GM12878 (cell line): ENCODE measurements at regions not wholly inside any gene's neighbourhood (a gene's known extent, or its start where the extent isn't known, plus 50 kb on each side); places are given as distances from the start of the nearest gene placed in this dataset.

ENCODE experiments used
- ATAC-seq: fragments of 200-7000 bp; cut with Tn5 transposase; 3 replicates; pipeline ENCODE4 v1.9.1; 2020; ENCODE audit warnings: mild to moderate bottlenecking, moderate library complexity
- BruUV-seq: library from RNA; stranded (reverse); fragments of 400-500 nt; replicated peaks from 2 replicates; lab custom pipeline; 2021; lab: Mats Ljungman, UMichigan
- CTCF ChIA-PET: fragments of 300-600 bp; sonication (Branson Sonifier 250); formaldehyde crosslinking; extraction: SDS; loops from one replicate; lab custom pipeline; 2021; ENCODE audit warnings: inconsistent platforms; lab: Yijun Ruan, JAX
- POLR2A ChIA-PET: fragments of 350-600 bp; formaldehyde crosslinking; extraction: SDS; loops from one replicate; lab custom pipeline; 2021; ENCODE audit warnings: inconsistent platforms; lab: Charles Lee
- RAD21 ChIA-PET: fragments of 300-600 bp; sonication (Branson Sonifier 250); formaldehyde crosslinking; loops from one replicate; lab custom pipeline; 2023; ENCODE audit warnings: antibody characterized with exemption; ENCODE audit not compliant: unreplicated experiment; lab: Charles Lee
- SMC1A ChIA-PET: fragments of 300-600 bp; sonication (Branson Sonifier 250); formaldehyde crosslinking; loops from one replicate; lab custom pipeline; 2023; ENCODE audit not compliant: unreplicated experiment, uncharacterized antibody; lab: Charles Lee
- DNase-seq: peaks from one replicate; pipeline ENCODE4 v3.0.0-alpha.2; 2011; ENCODE audit warnings: low read depth, low spot score
- FAIRE-seq: peaks from 3 replicates; lab custom pipeline; 2011; peaks lifted over from hg19 to GRCh38; lab: Jason Lieb, UNC
- H2AFZ ChIP-seq: 2 replicates; pipeline ENCODE4 v1.6.0; 2011; ENCODE audit warnings: low read depth, low read length, control low read depth; ENCODE audit not compliant: control insufficient read depth
- H3K27ac ChIP-seq: 2 replicates; pipeline ENCODE4 v1.5.1; 2011; ENCODE audit warnings: control low read depth; ENCODE audit not compliant: control insufficient read depth, insufficient read depth
- H3K27me3 ChIP-seq, 2 experiments: replicated peaks in 1 of 2; 2 replicates each; pipeline versions ENCODE4 v1.6.0 to v1.6.1; 2011; ENCODE audit warnings: low read length in 1 of 2; ENCODE audit not compliant: control insufficient read depth in 2 of 2, insufficient read depth in 2 of 2
- H3K36me3 ChIP-seq, 2 experiments: 2 replicates each; pipeline ENCODE4 v1.5.1; 2011; ENCODE audit warnings: low read length in 1 of 2; ENCODE audit not compliant: control insufficient read depth in 2 of 2, insufficient read depth in 2 of 2
- H3K4me1 ChIP-seq: 2 replicates; pipeline ENCODE4 v1.6.1; 2011; ENCODE audit warnings: mild to moderate bottlenecking, low read length, moderate library complexity, mixed read lengths; ENCODE audit not compliant: control insufficient read depth, insufficient read depth
- H3K4me2 ChIP-seq: 2 replicates; pipeline ENCODE4 v1.6.0; 2011; ENCODE audit warnings: control low read depth; ENCODE audit not compliant: control insufficient read depth, insufficient read depth
- H3K4me3 ChIP-seq: fragments of 200-600 bp; sonication (generic); 2 replicates; pipeline ENCODE4 v1.5.1; 2016
- H3K79me2 ChIP-seq: 2 replicates; pipeline ENCODE4 v1.6.0; 2011; ENCODE audit warnings: low read length; ENCODE audit not compliant: control insufficient read depth, insufficient read depth
- H3K9ac ChIP-seq: 2 replicates; pipeline ENCODE4 v1.8.0; 2011; ENCODE audit warnings: low read length, control low read depth, mixed read lengths; ENCODE audit not compliant: control insufficient read depth, insufficient read depth
- H3K9me3 ChIP-seq: replicated peaks from 3 replicates; pipeline ENCODE4 v1.5.1; 2011; ENCODE audit warnings: mild to moderate bottlenecking, low read length; ENCODE audit not compliant: control insufficient read depth, insufficient read depth
- H4K20me1 ChIP-seq: 2 replicates; pipeline ENCODE4 v1.6.0; 2011; ENCODE audit not compliant: control insufficient read depth, insufficient read depth
- ASH2L ChIP-seq: fragments of 300-600, 200-600 bp; sonication (generic); IDR thresholded peaks from 2 replicates; pipeline ENCODE4 v1.6.1; 2017; ENCODE audit warnings: low read depth, mild to moderate bottlenecking, borderline replicate concordance
- CEBPZ ChIP-seq: fragments of 150-350 bp; IDR thresholded peaks from 2 replicates; pipeline ENCODE4 v1.6.1; 2016; ENCODE audit warnings: low read depth, low read length
- CREM ChIP-seq: IDR thresholded peaks from 2 replicates; pipeline ENCODE4 v1.6.1; 2014; ENCODE audit warnings: antibody characterized with exemption, low read depth
- EGR1 ChIP-seq, 2 experiments: IDR thresholded peaks; 1 replicate in 1 of 2; 2 replicates in 1 of 2; pipeline ENCODE4 v1.6.1; 2011 to 2012; ENCODE audit warnings: low read depth in 2 of 2, low read length in 2 of 2, borderline replicate concordance in 1 of 2, mild to moderate bottlenecking in 1 of 2, moderate library complexity in 1 of 2
- ESRRA ChIP-seq: IDR thresholded peaks from 2 replicates; pipeline ENCODE4 v1.6.1; 2012; ENCODE audit warnings: mild to moderate bottlenecking, low read length, improper control_type of control experiment
- NFYB ChIP-seq: IDR thresholded peaks from 2 replicates; pipeline ENCODE4 v1.6.1; 2011; ENCODE audit warnings: low read depth, mild to moderate bottlenecking, low read length, improper control_type of control experiment, moderate library complexity; ENCODE audit not compliant: insufficient read depth
- NR2F1 ChIP-seq: fragments of 450-650 bp; conservative IDR thresholded peaks from 2 replicates; pipeline ENCODE4 v1.6.1; 2017; ENCODE audit warnings: mild to moderate bottlenecking
- PBX3 ChIP-seq: IDR thresholded peaks from 2 replicates; pipeline ENCODE4 v1.6.1; 2011; ENCODE audit warnings: mild to moderate bottlenecking, low read depth, low read length, moderate library complexity; ENCODE audit not compliant: insufficient replicate concordance
- RCOR1 ChIP-seq: conservative IDR thresholded peaks from 2 replicates; pipeline ENCODE4 v1.6.1; 2012; ENCODE audit warnings: low read depth, low read length, improper control_type of control experiment
- TBL1XR1 ChIP-seq: IDR thresholded peaks from 2 replicates; pipeline ENCODE4 v1.6.1; 2012; ENCODE audit warnings: low read depth, low read length, improper control_type of control experiment
- ZNF384 ChIP-seq: IDR thresholded peaks from 2 replicates; pipeline ENCODE4 v1.6.1; 2012; ENCODE audit warnings: low read depth, mild to moderate bottlenecking, low read length, improper control_type of control experiment, borderline replicate concordance
- WGBS: methylation state at CpG from one replicate; pipeline ENCODE4 v1.1.6; 2016; ENCODE audit warnings: low lambda C conversion rate; ENCODE audit not compliant: insufficient replicate concordance, insufficient coverage; ENCODE audit errors: missing lambda C conversion rate; 5-methylcytosine and 5-hydroxymethylcytosine counted together
- in situ Hi-C: fragments of 300-500 bp; cut with MboI; formaldehyde crosslinking; loops from 9 replicates; pipeline ENCODE4 v1.14.3; 2018; ENCODE audit warnings: mixed read lengths
- intact Hi-C: fragments of 100-400 bp; cut with micrococcal nuclease; formaldehyde crosslinking; loops from one replicate; pipeline ENCODE4 v1.14.2; 2022; ENCODE audit not compliant: unreplicated experiment

- H2AFZ ChIP-seq = no peak overlapping the region
- RAD21 ChIA-PET = no interaction called here
- H3K9ac ChIP-seq = no peak overlapping the region
- in situ Hi-C loops = no loop called here
- no peak overlapping the region for H3K27ac ChIP-seq
- 0% methylated on average over 2 of the region's 2 CpGs for WGBS
- no peak overlapping the region for H3K4me2 ChIP-seq
- no peaks in the 10 kb centered on the region for H3K36me3 ChIP-seq
- CTCF ChIA-PET = no interaction called here
- H4K20me1 ChIP-seq = no peaks in the 10 kb centered on the region
- intact Hi-C loops = no loop called here
- H3K79me2 ChIP-seq = no peaks in the 10 kb centered on the region
- ATAC-seq (no peak), FAIRE-seq (no peak), DNase-seq (no peak)
- no peaks in the 10 kb centered on the region; the same call in 2 of the 3 replicates for H3K9me3 ChIP-seq
- H3K4me1 ChIP-seq = no peaks in the 10 kb centered on the region
- no peak for TF ChIP-seq TBL1XR1
- no peak for TF ChIP-seq NR2F1
- no peak for TF ChIP-seq RCOR1
- TF ChIP-seq ZNF384 = no peak
- TF ChIP-seq ASH2L = no peak
- TF ChIP-seq CEBPZ = no peak
- TF ChIP-seq ESRRA = no peak
- no peak for TF ChIP-seq EGR1 (IDR thresholded peaks at IDR 0.05; ENCODE audit: borderline replicate concordance in 1 of 2, low read depth in 2 of 2, low read length in 2 of 2)
- no peak for TF ChIP-seq NFYB
- TF ChIP-seq CREM = no peak
- TF ChIP-seq PBX3 = no peak
- H3K27me3 ChIP-seq = no peaks in the 10 kb centered on the region
- POLR2A ChIA-PET = no interaction called here
- no TSS peak for BruUV-seq
- no peak overlapping the region for H3K4me3 ChIP-seq
- SMC1A ChIA-PET = no interaction called here
Observed at GRCh38 chr1:78408810-78409209, 82.0 kb upstream of the PTGFR start.
